GM12878 (cell line): ENCODE measurements at regions not wholly inside any gene's neighbourhood (a gene's known extent, or its start where the extent isn't known, plus 50 kb on each side); places are given as distances from the start of the nearest gene placed in this dataset.

Source experiments
- BHLHE40 ChIP-seq, 2 experiments: fragments of 450-650 bp in 1 of 2; IDR thresholded peaks; 2 replicates each; pipeline ENCODE4 v1.6.1; 2011 to 2017; ENCODE audit warnings: low read depth in 2 of 2, borderline replicate concordance in 1 of 2, improper control_type of control experiment in 1 of 2, low read length in 1 of 2, mild to moderate bottlenecking in 1 of 2
- EZH2 ChIP-seq: IDR thresholded peaks from 2 replicates; pipeline ENCODE4 v1.6.1; 2012; ENCODE audit warnings: low read depth, mild to moderate bottlenecking, control low read depth, inconsistent platforms, low read length, borderline replicate concordance; ENCODE audit not compliant: control insufficient read depth
- POU2F2 ChIP-seq: IDR thresholded peaks from 3 replicates; pipeline ENCODE4 v1.6.1; 2011; ENCODE audit warnings: low read depth, mild to moderate bottlenecking, low read length, borderline replicate concordance
- RAD21 ChIP-seq: IDR thresholded peaks from 2 replicates; pipeline ENCODE4 v1.6.1; 2011; ENCODE audit warnings: mild to moderate bottlenecking, low read depth, low read length, moderate library complexity; ENCODE audit not compliant: insufficient read depth
- SRF ChIP-seq, 2 experiments: IDR thresholded peaks; 2 replicates each; pipeline ENCODE4 v1.6.1; 2011; ENCODE audit warnings: low read depth in 2 of 2, low read length in 2 of 2, mild to moderate bottlenecking in 1 of 2, moderate library complexity in 1 of 2
- TF ChIP-seq, protein P1 (sequence below), 3 experiments: IDR thresholded peaks in 2 of 3; conservative IDR thresholded peaks in 1 of 3; 2 replicates each; pipeline ENCODE4 v1.5.1; 2011; ENCODE audit warnings: low read depth in 3 of 3, low read length in 3 of 3, mild to moderate bottlenecking in 3 of 3, control low read depth in 2 of 3, moderate library complexity in 2 of 3, inconsistent platforms in 1 of 3, mixed read lengths in 1 of 3; ENCODE audit not compliant: control insufficient read depth in 2 of 3, insufficient read depth in 1 of 3; ENCODE audit errors: extremely low read depth in 1 of 3
- TF ChIP-seq, protein P2 (sequence below): fragments of 450-650 bp; formaldehyde crosslinking; IDR thresholded peaks from 2 replicates; pipeline ENCODE4 v1.4.0; 2022; ENCODE audit warnings: mild to moderate bottlenecking, moderate library complexity

DNA sequence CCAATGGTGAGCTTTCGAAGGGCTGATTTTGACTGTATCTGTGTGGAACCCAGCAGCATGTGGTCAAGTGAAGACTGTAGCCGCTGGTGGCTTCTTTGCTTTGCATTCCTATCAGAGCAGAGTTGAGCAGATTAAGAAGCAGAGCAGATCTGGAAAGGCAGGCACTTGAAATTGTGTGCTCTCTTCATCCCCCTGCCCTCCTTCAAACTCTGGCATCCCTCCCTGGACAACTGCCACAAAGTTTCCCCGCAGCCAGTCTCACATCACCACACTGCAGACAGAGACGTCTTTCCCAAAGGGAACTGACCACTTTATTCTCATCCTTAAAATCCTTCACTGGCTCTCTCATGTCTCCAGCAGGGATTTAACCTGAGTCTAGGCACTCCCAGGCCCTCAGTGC, 237.1 kb upstream of the DYNLRB2 start:
- TF ChIP-seq, protein P1, sequence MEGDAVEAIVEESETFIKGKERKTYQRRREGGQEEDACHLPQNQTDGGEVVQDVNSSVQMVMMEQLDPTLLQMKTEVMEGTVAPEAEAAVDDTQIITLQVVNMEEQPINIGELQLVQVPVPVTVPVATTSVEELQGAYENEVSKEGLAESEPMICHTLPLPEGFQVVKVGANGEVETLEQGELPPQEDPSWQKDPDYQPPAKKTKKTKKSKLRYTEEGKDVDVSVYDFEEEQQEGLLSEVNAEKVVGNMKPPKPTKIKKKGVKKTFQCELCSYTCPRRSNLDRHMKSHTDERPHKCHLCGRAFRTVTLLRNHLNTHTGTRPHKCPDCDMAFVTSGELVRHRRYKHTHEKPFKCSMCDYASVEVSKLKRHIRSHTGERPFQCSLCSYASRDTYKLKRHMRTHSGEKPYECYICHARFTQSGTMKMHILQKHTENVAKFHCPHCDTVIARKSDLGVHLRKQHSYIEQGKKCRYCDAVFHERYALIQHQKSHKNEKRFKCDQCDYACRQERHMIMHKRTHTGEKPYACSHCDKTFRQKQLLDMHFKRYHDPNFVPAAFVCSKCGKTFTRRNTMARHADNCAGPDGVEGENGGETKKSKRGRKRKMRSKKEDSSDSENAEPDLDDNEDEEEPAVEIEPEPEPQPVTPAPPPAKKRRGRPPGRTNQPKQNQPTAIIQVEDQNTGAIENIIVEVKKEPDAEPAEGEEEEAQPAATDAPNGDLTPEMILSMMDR (IDR thresholded peaks at IDR 0.05 in 2 of 3, conservative IDR thresholded peaks at IDR 0.05 in 1 of 3; ENCODE audit: control insufficient read depth in 2 of 3, extremely low read depth in 1 of 3, insufficient read depth in 1 of 3, low read depth in 3 of 3, low read length in 3 of 3), result no peak
- TF ChIP-seq POU2F2 (no peak), BHLHE40 (IDR thresholded peaks at IDR 0.05; ENCODE audit: borderline replicate concordance in 1 of 2, low read depth in 2 of 2, low read length in 1 of 2) (no peak), RAD21 (no peak), EZH2 (no peak), SRF (IDR thresholded peaks at IDR 0.05; ENCODE audit: low read depth in 2 of 2, low read length in 2 of 2) (no peak)
- TF ChIP-seq, protein P2, sequence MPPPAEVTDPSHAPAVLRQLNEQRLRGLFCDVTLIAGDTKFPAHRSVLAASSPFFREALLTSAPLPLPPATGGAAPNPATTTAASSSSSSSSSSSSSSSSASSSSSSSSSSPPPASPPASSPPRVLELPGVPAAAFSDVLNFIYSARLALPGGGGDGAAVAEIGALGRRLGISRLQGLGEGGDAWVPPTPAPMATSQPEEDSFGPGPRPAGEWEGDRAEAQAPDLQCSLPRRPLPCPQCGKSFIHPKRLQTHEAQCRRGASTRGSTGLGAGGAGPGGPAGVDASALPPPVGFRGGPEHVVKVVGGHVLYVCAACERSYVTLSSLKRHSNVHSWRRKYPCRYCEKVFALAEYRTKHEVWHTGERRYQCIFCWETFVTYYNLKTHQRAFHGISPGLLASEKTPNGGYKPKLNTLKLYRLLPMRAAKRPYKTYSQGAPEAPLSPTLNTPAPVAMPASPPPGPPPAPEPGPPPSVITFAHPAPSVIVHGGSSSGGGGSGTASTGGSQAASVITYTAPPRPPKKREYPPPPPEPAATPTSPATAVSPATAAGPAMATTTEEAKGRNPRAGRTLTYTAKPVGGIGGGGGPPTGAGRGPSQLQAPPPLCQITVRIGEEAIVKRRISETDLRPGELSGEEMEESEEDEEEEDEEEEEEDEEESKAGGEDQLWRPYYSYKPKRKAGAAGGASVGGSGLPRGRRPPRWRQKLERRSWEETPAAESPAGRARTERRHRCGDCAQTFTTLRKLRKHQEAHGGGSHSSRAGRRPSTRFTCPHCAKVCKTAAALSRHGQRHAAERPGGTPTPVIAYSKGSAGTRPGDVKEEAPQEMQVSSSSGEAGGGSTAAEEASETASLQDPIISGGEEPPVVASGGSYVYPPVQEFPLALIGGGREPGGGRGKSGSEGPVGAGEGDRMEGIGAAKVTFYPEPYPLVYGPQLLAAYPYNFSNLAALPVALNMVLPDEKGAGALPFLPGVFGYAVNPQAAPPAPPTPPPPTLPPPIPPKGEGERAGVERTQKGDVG (CRISPR knock-in tag), result no peak
